ENCODE measurements at regions not wholly inside any gene's neighbourhood (a gene's known extent, or its start where the extent isn't known, plus 50 kb on each side); places are given as distances from the start of the nearest gene placed in this dataset.

DNA sequence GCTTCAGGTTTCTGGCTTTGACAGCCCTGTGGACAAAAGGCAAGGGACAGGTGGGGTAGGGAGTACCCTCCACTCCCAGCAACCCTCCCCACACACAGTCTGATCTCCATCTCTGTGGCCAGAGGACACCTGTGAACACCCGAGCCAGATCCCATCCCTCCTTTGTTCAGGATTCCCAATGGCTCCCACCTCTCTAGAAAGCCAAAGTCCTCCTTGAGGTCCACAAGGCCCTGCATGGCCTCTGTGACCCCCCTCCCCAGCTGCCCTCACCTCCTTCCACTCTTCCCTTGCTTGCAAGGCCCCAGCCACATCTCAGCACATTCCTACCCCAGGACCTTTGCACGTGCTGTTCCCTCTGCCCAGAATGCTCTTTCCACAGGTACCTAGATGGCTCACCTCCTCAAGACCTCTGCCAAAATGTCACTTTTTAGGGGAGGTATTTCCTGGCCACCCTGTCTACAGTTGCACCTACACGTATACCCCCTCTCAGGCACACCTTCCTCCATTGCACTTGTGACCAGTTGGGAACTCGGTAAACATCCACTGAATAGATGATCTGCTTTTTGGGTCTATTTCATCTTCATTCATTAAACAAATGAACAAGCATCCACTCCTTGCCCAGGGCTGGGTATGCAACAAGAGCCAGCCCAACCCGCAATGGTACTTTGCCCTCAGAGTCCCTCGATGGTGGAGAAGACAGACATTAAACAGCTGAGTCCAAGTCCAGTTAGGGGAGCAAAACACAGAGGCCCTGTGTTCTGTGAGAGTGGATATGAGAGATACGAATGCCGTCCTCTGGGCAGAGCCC, 107.0 kb downstream of the CRLF3 start:
- Mint-ChIP-seq H3K9me3 (ENCODE audit: insufficient read depth) (no peaks in the 10 kb centered on the region), H3K27ac (no peak overlapping the region), H3K4me3 (no peak overlapping the region), H3K27me3 (no peaks in the 10 kb centered on the region), H3K4me1 (peaks cover 10% of the 10 kb centered on the region)
- intact Hi-C loops (cut with micrococcal nuclease): loop anchor here (2.0 kb wide), 1 partner anchor 377 kb away; no protein-coding TSS in a partner anchor
- ATAC-seq (ENCODE audit: low read depth) (no peak), DNase-seq (no peak)
- no peaks in the 10 kb centered on the region for H3K27me3 ChIP-seq (replicated peaks in 1 of 4; ENCODE audit: control extremely low read depth in 1 of 4, control insufficient read depth in 3 of 4, insufficient read depth in 4 of 4, low read length in 3 of 4)
- H3K36me3 ChIP-seq (replicated peaks in 1 of 2; ENCODE audit: control extremely low read depth in 1 of 2, control insufficient read depth in 1 of 2, extremely low read depth in 1 of 2, insufficient read depth in 2 of 2, low read length in 1 of 2): no peaks in the 10 kb centered on the region
- H3K4me1 ChIP-seq (ENCODE audit: control insufficient read depth in 2 of 2, insufficient read depth in 2 of 2, low read length in 2 of 2): peaks cover 0 to 6% of the 10 kb centered on the region in 2 donors
- no peak overlapping the region for H3K9ac ChIP-seq (ENCODE audit: low read length)
- no peaks in the 10 kb centered on the region for H4K20me1 ChIP-seq (ENCODE audit: control insufficient read depth, insufficient read depth, low read length, poor library complexity, severe bottlenecking)
- no peak overlapping the region for H3K27ac ChIP-seq (ENCODE audit: low read length in 2 of 2)
- H3K4me3 ChIP-seq (ENCODE audit: control extremely low read depth in 1 of 5, extremely low read depth in 1 of 5, insufficient read depth in 1 of 5, low read depth in 2 of 5, low read length in 4 of 5): no peak overlapping the region
- TF ChIP-seq, protein P1, sequence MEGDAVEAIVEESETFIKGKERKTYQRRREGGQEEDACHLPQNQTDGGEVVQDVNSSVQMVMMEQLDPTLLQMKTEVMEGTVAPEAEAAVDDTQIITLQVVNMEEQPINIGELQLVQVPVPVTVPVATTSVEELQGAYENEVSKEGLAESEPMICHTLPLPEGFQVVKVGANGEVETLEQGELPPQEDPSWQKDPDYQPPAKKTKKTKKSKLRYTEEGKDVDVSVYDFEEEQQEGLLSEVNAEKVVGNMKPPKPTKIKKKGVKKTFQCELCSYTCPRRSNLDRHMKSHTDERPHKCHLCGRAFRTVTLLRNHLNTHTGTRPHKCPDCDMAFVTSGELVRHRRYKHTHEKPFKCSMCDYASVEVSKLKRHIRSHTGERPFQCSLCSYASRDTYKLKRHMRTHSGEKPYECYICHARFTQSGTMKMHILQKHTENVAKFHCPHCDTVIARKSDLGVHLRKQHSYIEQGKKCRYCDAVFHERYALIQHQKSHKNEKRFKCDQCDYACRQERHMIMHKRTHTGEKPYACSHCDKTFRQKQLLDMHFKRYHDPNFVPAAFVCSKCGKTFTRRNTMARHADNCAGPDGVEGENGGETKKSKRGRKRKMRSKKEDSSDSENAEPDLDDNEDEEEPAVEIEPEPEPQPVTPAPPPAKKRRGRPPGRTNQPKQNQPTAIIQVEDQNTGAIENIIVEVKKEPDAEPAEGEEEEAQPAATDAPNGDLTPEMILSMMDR (IDR thresholded peaks at IDR 0.05): no peak
- TF ChIP-seq EZH2 (IDR thresholded peaks at IDR 0.05; ENCODE audit: borderline replicate concordance, insufficient read depth, low read depth, low read length, poor library complexity, severe bottlenecking): no peak
- 100% methylated on average over 6 of the region's 8 CpGs for WGBS (ENCODE audit: insufficient coverage)
- ChIA-PET CTCF (interaction anchor here (1.2 to 1.3 kb wide), 2 partner anchors 8 to 21 kb away, joined by 3 read pairs; no protein-coding TSS in a partner anchor), POLR2A (no interaction called here)
- H3K79me2 ChIP-seq (ENCODE audit: control insufficient read depth, insufficient read depth, low read length): no peaks in the 10 kb centered on the region
- no peak overlapping the region for H2AFZ ChIP-seq (ENCODE audit: insufficient read depth, low read depth, low read length, poor library complexity, severe bottlenecking)
- no peak overlapping the region for H3K4me2 ChIP-seq (replicated peaks; ENCODE audit: low read depth, low read length, poor library complexity, severe bottlenecking)
- H3K9me3 ChIP-seq (ENCODE audit: control extremely low read depth in 1 of 3, control insufficient read depth in 2 of 3, insufficient read depth in 1 of 3, low read length in 2 of 3): peaks cover 0 to 8% (median 0%) of the 10 kb centered on the region in 3 donors
